ENCODE measurements at regions not wholly inside any gene's neighbourhood (a gene's known extent, or its start where the extent isn't known, plus 50 kb on each side); places are given as distances from the start of the nearest gene placed in this dataset.

DNA sequence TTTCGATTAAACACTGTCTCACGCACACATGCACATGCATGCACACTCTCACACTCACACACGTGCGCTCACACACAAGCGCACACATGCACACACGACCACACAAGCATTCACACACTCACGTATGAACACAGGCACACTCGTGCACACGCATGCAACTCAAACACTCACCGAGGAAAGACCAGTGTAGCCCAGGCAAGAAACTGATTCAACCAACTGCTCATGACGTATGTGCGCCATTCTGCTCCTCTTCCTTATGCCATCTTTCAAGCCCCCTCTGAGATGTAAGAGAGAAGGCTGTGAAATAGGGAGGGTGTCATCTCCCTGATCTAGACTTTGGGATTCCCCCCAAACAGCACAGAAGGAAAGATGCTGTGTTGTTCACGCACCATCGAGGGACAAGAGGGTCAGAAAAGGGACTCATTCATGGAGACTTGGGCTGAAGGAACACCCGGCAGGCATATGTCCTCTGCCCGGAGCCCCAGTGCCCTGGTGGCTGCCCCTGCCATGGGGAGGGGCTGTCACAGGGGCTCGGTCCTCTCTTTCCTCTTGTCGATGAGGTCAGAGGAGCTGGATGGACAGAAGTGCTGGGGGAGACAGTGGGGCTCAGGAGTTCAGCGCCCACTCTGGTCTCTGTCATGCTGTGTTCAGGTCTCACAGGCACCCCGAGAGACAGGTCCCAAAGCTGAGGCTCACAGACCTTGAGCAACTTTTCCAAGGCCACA is 130.1 kb upstream of the SHH start:
- Mint-ChIP-seq H3K36me3 (ENCODE audit: low read depth, unreplicated experiment) (no peaks in the 10 kb centered on the region), H3K27ac (ENCODE audit: unreplicated experiment) (no peak overlapping the region), H3K4me1 (ENCODE audit: low read depth, unreplicated experiment) (peaks cover 5% of the 10 kb centered on the region), H3K27me3 (ENCODE audit: low read depth, unreplicated experiment) (peaks cover 6% of the 10 kb centered on the region), H3K4me3 (ENCODE audit: unreplicated experiment) (no peak overlapping the region), H3K9me3 (ENCODE audit: unreplicated experiment) (peaks cover 6% of the 10 kb centered on the region)
- Histone ChIP-seq H3K36me3 (ENCODE audit: insufficient read depth, low read length) (no peaks in the 10 kb centered on the region), H4K20me1 (ENCODE audit: insufficient read depth, low read length) (no peaks in the 10 kb centered on the region), H3K9me3 (ENCODE audit: insufficient read depth, low read depth, low read length) (peaks cover 2% of the 10 kb centered on the region), H3K27ac (ENCODE audit: low read depth, low read length) (no peak overlapping the region), H3K79me2 (ENCODE audit: insufficient read depth, low read length) (no peaks in the 10 kb centered on the region), H3K9ac (ENCODE audit: low read length) (no peak overlapping the region), H3K4me1 (ENCODE audit: insufficient read depth, low read length) (no peaks in the 10 kb centered on the region), H3K27me3 (ENCODE audit: insufficient read depth, low read length) (peaks cover 15% of the 10 kb centered on the region), H3K4me3 (ENCODE audit: insufficient read depth, low read depth, low read length) (no peak overlapping the region), H3K4me2 (ENCODE audit: low read length) (no peak overlapping the region), H2AFZ (ENCODE audit: low read depth, low read length) (no peak overlapping the region)
- FAIRE-seq: no peak
- DNase-seq (ENCODE audit: low read depth): no peak
- TF ChIP-seq EZH2 (IDR thresholded peaks at IDR 0.05; ENCODE audit: insufficient read depth, low read length) (no peak), CTCF (IDR thresholded peaks at IDR 0.05; ENCODE audit: insufficient read depth, low read depth, low read length) (no peak)

GRCh38 chr7:155941688-155942087 is 129.4 kb upstream of the SHH start:
- FAIRE-seq (no peak), DNase-seq (ENCODE audit: low read depth) (no peak)
- Mint-ChIP-seq H3K27ac (ENCODE audit: unreplicated experiment) (no peak overlapping the region), H3K4me3 (ENCODE audit: unreplicated experiment) (no peak overlapping the region), H3K9me3 (ENCODE audit: unreplicated experiment) (peaks cover 9% of the 10 kb centered on the region), H3K27me3 (ENCODE audit: low read depth, unreplicated experiment) (peaks cover 13% of the 10 kb centered on the region), H3K36me3 (ENCODE audit: low read depth, unreplicated experiment) (peaks cover 2% of the 10 kb centered on the region), H3K4me1 (ENCODE audit: low read depth, unreplicated experiment) (peaks cover under 1% of the 10 kb centered on the region)
- Histone ChIP-seq H3K4me2 (ENCODE audit: low read length) (no peak overlapping the region), H3K79me2 (ENCODE audit: insufficient read depth, low read length) (no peaks in the 10 kb centered on the region), H3K4me1 (ENCODE audit: insufficient read depth, low read length) (no peaks in the 10 kb centered on the region), H3K27me3 (ENCODE audit: insufficient read depth, low read length) (peaks cover 20% of the 10 kb centered on the region), H3K36me3 (ENCODE audit: insufficient read depth, low read length) (no peaks in the 10 kb centered on the region), H4K20me1 (ENCODE audit: insufficient read depth, low read length) (no peaks in the 10 kb centered on the region), H3K9ac (ENCODE audit: low read length) (no peak overlapping the region), H3K4me3 (ENCODE audit: insufficient read depth, low read depth, low read length) (no peak overlapping the region), H3K27ac (ENCODE audit: low read depth, low read length) (no peak overlapping the region), H3K9me3 (ENCODE audit: insufficient read depth, low read depth, low read length) (peaks cover 2% of the 10 kb centered on the region), H2AFZ (ENCODE audit: low read depth, low read length) (no peak overlapping the region)
- TF ChIP-seq EZH2 (IDR thresholded peaks at IDR 0.05; ENCODE audit: insufficient read depth, low read length) (no peak), CTCF (IDR thresholded peaks at IDR 0.05; ENCODE audit: insufficient read depth, low read depth, low read length) (no peak)

- TF ChIP-seq EZH2 (IDR thresholded peaks at IDR 0.05; ENCODE audit: insufficient read depth, low read length): no peak
- Histone ChIP-seq H3K27ac (ENCODE audit: low read depth, low read length) (no peak overlapping the region), H3K9ac (ENCODE audit: low read length) (no peak overlapping the region), H3K36me3 (ENCODE audit: insufficient read depth, low read length) (no peaks in the 10 kb centered on the region), H3K4me3 (ENCODE audit: insufficient read depth, low read depth, low read length) (no peak overlapping the region), H3K79me2 (ENCODE audit: insufficient read depth, low read length) (no peaks in the 10 kb centered on the region), H3K4me1 (ENCODE audit: insufficient read depth, low read length) (no peaks in the 10 kb centered on the region), H4K20me1 (ENCODE audit: insufficient read depth, low read length) (no peaks in the 10 kb centered on the region), H2AFZ (ENCODE audit: low read depth, low read length) (no peak overlapping the region), H3K27me3 (ENCODE audit: insufficient read depth, low read length) (peaks cover 18% of the 10 kb centered on the region), H3K9me3 (ENCODE audit: insufficient read depth, low read depth, low read length) (no peaks in the 10 kb centered on the region), H3K4me2 (ENCODE audit: low read length) (no peak overlapping the region)
- H3K27me3 Mint-ChIP-seq (ENCODE audit: low read depth, unreplicated experiment): peaks cover 33% of the 10 kb centered on the region
- FAIRE-seq: no peak
- H3K4me3 Mint-ChIP-seq (ENCODE audit: unreplicated experiment): no peak overlapping the region
- DNase-seq (ENCODE audit: low read depth): no peak
- no peak overlapping the region for H3K27ac Mint-ChIP-seq (ENCODE audit: unreplicated experiment)
- peaks cover 2% of the 10 kb centered on the region for H3K36me3 Mint-ChIP-seq (ENCODE audit: low read depth, unreplicated experiment)
- H3K4me1 Mint-ChIP-seq (ENCODE audit: low read depth, unreplicated experiment): no peaks in the 10 kb centered on the region
- peaks cover 16% of the 10 kb centered on the region for H3K9me3 Mint-ChIP-seq (ENCODE audit: unreplicated experiment)
Measured at GRCh38 chr7:155939350-155939749, 127.1 kb upstream of the SHH start.
